DOHH2 (cell line): ENCODE measurements at regions not wholly inside any gene's neighbourhood (a gene's known extent, or its start where the extent isn't known, plus 50 kb on each side); places are given as distances from the start of the nearest gene placed in this dataset.

Source experiments
- CTCF ChIP-seq: fragments of 200-600 bp; sonication (generic); IDR thresholded peaks from one replicate; pipeline ENCODE4 v1.5.1; 2014; ENCODE audit warnings: antibody characterized with exemption, mild to moderate bottlenecking, low read depth, low read length; ENCODE audit not compliant: poor library complexity, severe bottlenecking
- EZH2phosphoT487 ChIP-seq: fragments of 200-600 bp; sonication (generic); IDR thresholded peaks from 2 replicates; pipeline ENCODE4 v1.6.1; 2017; ENCODE audit warnings: borderline replicate concordance, mild to moderate bottlenecking, antibody characterized with exemption, low read length, moderate library complexity, mixed read lengths

GRCh38 chr6:27619436-27619835 lies 146.5 kb upstream of the ZNF184 start:
- TF ChIP-seq CTCF = no peak
- TF ChIP-seq EZH2phosphoT487 = no peak
